HEK293T (cell line): ENCODE measurements at regions not wholly inside any gene's neighbourhood (a gene's known extent, or its start where the extent isn't known, plus 50 kb on each side); places are given as distances from the start of the nearest gene placed in this dataset.

Experiments
- ARNT ChIP-seq: fragments of 450-650 bp; IDR thresholded peaks from 2 replicates; pipeline ENCODE4 v1.6.1; 2017; ENCODE audit warnings: mild to moderate bottlenecking
- FOXM1 ChIP-seq: fragments of 450-650 bp; IDR thresholded peaks from 2 replicates; pipeline ENCODE4 v1.6.1; 2017; ENCODE audit warnings: mild to moderate bottlenecking, borderline replicate concordance
- NFRKB ChIP-seq: fragments of 450-650 bp; IDR thresholded peaks from 2 replicates; pipeline ENCODE4 v1.6.1; 2016; ENCODE audit warnings: mild to moderate bottlenecking, moderate library complexity
- SUZ12 ChIP-seq: fragments of 450-650 bp; IDR thresholded peaks from 2 replicates; pipeline ENCODE4 v1.6.1; 2016; ENCODE audit warnings: mild to moderate bottlenecking
- TF ChIP-seq, protein P1 (sequence below): fragments of 450-650 bp; IDR thresholded peaks from 2 replicates; pipeline ENCODE4 v1.6.1; 2016

DNA sequence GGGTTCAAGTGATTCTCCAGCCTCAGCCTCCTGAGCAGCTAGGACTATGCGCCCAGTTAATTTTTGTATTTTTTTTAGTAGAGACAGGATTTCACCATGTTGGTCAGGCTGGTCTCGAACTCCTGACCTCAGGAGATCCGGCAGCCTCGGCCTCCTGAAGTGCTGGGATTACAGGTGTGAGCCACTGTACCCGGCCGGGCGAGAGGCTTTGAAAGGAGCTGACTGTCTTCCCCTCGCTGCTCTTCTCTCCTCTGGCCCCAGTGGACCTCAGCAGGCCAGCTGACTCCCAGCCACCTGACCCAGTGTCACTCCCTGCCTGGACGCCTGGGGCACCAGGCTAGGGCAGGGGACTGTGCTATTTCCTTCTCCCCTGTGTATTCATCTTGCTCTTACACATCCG is 89.5 kb upstream of the ANKRD55 start:
- TF ChIP-seq FOXM1 (no peak), SUZ12 (no peak), ARNT (no peak), NFRKB (no peak)
- TF ChIP-seq, protein P1, sequence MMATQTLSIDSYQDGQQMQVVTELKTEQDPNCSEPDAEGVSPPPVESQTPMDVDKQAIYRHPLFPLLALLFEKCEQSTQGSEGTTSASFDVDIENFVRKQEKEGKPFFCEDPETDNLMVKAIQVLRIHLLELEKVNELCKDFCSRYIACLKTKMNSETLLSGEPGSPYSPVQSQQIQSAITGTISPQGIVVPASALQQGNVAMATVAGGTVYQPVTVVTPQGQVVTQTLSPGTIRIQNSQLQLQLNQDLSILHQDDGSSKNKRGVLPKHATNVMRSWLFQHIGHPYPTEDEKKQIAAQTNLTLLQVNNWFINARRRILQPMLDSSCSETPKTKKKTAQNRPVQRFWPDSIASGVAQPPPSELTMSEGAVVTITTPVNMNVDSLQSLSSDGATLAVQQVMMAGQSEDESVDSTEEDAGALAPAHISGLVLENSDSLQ, result no peak
